Loucy (cell line): ENCODE measurements at regions not wholly inside any gene's neighbourhood (a gene's known extent, or its start where the extent isn't known, plus 50 kb on each side); places are given as distances from the start of the nearest gene placed in this dataset.

Source experiments
- CTCF ChIP-seq: fragments of 200-600 bp; sonication (generic); conservative IDR thresholded peaks from 2 replicates; pipeline ENCODE4 v1.5.1; 2014; ENCODE audit warnings: mild to moderate bottlenecking, antibody characterized with exemption, low read length
- EZH2phosphoT487 ChIP-seq: fragments of 200-600 bp; IDR thresholded peaks from 2 replicates; pipeline ENCODE4 v1.6.1; 2018; ENCODE audit warnings: antibody characterized with exemption, mild to moderate bottlenecking, moderate library complexity, borderline replicate concordance

GRCh38 chr18:77899972-77900754 lies 650.5 kb downstream of the GALR1 start:
- TF ChIP-seq EZH2phosphoT487, result no peak
- peak; percentile 55 for TF ChIP-seq CTCF
